ENCODE measurements at regions not wholly inside any gene's neighbourhood (a gene's known extent, or its start where the extent isn't known, plus 50 kb on each side); places are given as distances from the start of the nearest gene placed in this dataset.
"Not testable (repeated sequence)": the region's sequence is repeated elsewhere in the genome, so short reads cannot be mapped to it uniquely, and the experiment has no call there.

DNA sequence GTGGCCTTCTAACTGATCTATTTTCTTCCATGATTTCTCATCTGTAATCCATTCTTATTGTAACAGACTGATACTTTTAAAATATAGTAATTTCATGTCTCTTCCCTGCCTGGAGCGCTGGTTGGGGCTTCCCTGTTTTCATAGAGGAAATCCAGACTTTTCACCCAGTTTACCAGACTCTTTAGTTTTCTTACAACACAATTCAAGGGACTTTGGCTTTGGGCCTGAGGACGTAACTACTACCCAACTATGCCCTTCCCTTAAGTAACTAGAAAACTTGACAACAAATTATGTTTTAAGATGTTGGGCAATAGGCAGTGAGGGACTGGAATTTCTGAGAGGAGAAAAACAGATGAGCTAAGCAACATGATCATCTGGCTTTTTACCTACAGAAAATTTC lies 289.6 kb downstream of the FGF10 start:
- H3K36me3 ChIP-seq = no peaks in the 10 kb centered on the region
- H3K4me3 ChIP-seq = no peak overlapping the region
- H3K27me3 ChIP-seq = no peaks in the 10 kb centered on the region
- TF ChIP-seq, protein P1, sequence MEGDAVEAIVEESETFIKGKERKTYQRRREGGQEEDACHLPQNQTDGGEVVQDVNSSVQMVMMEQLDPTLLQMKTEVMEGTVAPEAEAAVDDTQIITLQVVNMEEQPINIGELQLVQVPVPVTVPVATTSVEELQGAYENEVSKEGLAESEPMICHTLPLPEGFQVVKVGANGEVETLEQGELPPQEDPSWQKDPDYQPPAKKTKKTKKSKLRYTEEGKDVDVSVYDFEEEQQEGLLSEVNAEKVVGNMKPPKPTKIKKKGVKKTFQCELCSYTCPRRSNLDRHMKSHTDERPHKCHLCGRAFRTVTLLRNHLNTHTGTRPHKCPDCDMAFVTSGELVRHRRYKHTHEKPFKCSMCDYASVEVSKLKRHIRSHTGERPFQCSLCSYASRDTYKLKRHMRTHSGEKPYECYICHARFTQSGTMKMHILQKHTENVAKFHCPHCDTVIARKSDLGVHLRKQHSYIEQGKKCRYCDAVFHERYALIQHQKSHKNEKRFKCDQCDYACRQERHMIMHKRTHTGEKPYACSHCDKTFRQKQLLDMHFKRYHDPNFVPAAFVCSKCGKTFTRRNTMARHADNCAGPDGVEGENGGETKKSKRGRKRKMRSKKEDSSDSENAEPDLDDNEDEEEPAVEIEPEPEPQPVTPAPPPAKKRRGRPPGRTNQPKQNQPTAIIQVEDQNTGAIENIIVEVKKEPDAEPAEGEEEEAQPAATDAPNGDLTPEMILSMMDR (IDR thresholded peaks at IDR 0.05) = no peak
- no peak for TF ChIP-seq POLR2A (IDR thresholded peaks at IDR 0.05)
- H3K27ac ChIP-seq = no peak overlapping the region
- H3K9me3 ChIP-seq = no peaks in the 10 kb centered on the region
- no peak for DNase-seq
- H3K4me1 ChIP-seq = no peaks in the 10 kb centered on the region

DNA sequence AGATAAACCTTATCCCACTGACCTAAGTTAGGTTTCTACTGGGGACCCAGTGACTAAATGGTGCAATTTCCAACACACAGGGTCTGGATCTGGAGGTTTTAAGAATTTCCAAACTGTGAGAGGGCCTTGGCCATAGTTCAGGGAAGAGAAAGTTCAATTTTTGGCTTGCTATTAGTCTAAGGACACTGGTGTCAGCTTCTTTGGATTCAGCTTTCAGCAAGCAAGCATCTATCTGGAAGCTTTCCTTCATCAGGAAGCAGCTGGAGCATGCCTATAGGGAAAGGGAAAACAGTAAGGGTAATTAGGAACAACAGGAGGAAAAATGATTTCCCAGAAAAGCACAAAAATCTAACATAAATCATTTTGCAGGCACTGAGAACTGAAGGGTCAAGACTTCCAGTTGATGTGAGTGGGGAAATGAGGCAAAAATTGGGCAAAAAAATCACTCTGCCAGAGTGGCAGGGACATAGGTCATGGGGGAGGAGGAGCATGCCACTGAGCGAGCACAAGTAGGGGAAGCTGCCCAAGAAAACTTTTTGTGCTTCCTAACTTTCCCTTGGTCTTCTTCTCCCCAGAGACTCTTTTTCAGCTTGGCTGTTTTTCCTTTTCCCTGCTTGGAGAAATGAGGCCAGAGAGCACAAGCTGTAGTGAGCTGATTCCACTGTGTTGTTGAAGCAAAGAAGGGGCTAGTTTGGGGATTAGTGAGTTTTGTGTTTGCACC lies 299.6 kb downstream of the FGF10 start:
- Histone ChIP-seq H3K36me3 (no peaks in the 10 kb centered on the region), H3K4me3 (no peak overlapping the region), H3K9me3 (peaks cover 0 to 4% (median 0%) of the 10 kb centered on the region in 4 donors), H3K27me3 (no peaks in the 10 kb centered on the region), H3K4me1 (no peaks in the 10 kb centered on the region), H3K27ac (no peak overlapping the region)
- no peak for DNase-seq
- TF ChIP-seq, protein P1 (IDR thresholded peaks at IDR 0.05) = no peak
- no peak for TF ChIP-seq POLR2A (IDR thresholded peaks at IDR 0.05)

DNA sequence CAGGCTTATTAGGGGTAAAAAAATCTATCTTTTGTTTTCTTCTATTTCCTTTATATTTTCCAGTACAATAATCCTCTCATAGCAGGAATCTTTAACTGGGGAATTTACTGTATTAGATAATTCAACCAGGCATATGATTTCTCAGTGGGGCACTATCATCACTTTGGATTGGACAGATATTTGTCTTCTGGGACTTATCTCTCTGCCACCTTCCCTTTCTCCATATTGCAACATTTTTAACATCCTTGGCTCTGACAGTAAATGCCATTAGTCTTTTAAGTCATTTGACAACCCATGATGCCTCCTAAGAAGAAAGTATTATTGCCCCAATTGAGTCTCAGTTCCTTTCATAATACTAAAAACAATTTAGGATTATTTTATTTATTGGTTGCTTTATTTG lies 304.1 kb downstream of the FGF10 start:
- H3K4me1 ChIP-seq = no peaks in the 10 kb centered on the region
- DNase-seq = no peak
- H3K9me3 ChIP-seq = no peaks in the 10 kb centered on the region
- TF ChIP-seq, protein P1 (IDR thresholded peaks at IDR 0.05) = no peak
- no peak for TF ChIP-seq POLR2A (IDR thresholded peaks at IDR 0.05)
- H3K27ac ChIP-seq = no peak overlapping the region
- H3K4me3 ChIP-seq = no peak overlapping the region
- H3K27me3 ChIP-seq = no peaks in the 10 kb centered on the region
- H3K36me3 ChIP-seq = no peaks in the 10 kb centered on the region

DNA sequence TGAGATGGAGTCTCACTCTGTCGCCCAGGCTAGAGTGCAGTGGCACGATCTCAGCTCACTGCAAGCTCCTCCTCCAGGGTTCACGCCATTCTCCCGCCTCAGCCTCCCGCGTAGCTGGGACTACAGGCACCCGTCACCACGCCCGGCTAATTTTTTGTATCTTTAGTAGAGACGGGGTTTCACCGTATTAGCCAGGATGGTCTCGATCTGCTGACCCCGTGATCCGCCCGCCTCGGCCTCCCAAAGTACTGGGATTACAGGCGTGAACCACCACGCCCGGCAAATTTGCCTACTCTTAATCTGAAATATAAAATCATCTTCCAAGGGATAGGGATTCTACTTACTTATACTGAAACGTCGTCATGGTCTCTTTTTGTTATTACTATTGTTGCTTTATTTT lies 314.7 kb downstream of the FGF10 start:
- H3K27me3 ChIP-seq, H3K27ac ChIP-seq, DNase-seq, H3K9me3 ChIP-seq, H3K4me1 ChIP-seq, H3K4me3 ChIP-seq, H3K36me3 ChIP-seq: not testable (repeated sequence)

DNA sequence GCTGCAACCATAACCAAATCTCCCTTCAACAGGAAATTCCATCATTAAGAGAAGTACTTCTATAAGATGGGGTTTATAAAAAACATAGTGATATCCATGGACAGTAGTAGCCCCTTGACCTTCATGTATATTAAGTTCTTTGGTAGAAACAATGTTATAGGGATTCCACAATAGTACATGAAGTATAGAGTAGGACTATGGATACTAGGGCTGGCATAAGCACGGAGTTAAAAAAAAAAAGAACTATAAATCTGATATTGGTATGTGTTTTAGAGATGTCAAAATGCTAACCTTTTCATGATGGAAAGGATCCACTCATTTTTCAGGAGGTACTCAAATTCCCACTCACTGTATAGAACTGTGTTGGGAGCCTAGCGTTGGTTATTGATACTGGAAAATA lies 337.6 kb downstream of the FGF10 start:
- Histone ChIP-seq H3K36me3 (no peaks in the 10 kb centered on the region), H3K4me3 (no peak overlapping the region), H3K9me3 (no peaks in the 10 kb centered on the region), H3K27me3 (no peaks in the 10 kb centered on the region), H3K4me1 (no peaks in the 10 kb centered on the region), H3K27ac (no peak overlapping the region)
- TF ChIP-seq, protein P1 (IDR thresholded peaks at IDR 0.05) = no peak
- no peak for TF ChIP-seq POLR2A (IDR thresholded peaks at IDR 0.05)
- DNase-seq = no peak

DNA sequence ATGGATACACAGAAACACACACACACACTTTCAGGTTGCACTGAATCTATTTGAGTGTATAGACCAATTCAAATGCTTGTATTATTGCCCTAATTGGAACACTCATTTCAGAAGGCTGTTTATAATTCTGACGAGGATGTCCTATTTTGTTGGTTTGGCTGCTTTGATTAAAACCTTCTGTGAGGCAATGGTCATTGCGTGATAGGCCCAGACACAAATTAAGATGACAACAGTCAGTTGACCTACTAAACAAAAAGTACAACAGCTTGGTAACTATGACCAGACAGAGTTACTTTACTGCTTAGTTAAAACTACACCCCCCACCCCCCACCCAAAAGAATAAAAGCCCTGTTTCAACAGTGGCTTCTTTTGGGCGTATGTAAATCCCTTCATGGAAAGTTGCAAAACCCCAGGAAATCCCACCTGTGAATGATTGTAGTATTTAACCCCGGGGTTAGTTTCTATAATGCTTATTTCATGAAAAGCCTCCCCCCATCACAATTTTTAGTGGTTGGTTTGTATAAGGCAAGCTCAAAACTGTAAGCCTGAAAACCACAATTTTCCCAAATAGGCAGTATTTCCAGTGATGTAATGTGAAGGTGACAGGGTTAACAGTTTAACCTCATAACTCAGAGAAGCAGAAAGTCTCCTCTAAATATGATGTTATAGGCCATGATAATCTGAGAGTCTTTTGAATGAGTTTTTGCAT lies 340.8 kb downstream of the FGF10 start:
- Histone ChIP-seq H3K9me3 (no peaks in the 10 kb centered on the region), H3K36me3 (no peaks in the 10 kb centered on the region), H3K27ac (no peak overlapping the region), H3K4me1 (no peaks in the 10 kb centered on the region), H3K27me3 (no peaks in the 10 kb centered on the region), H3K4me3 (no peak overlapping the region)
- no peak for DNase-seq
- TF ChIP-seq, protein P1 (IDR thresholded peaks at IDR 0.05) = no peak
- TF ChIP-seq POLR2A (IDR thresholded peaks at IDR 0.05) = no peak

All from Peyer's patch (tissue), 4 donors.